ENCODE measurements at regions not wholly inside any gene's neighbourhood (a gene's known extent, or its start where the extent isn't known, plus 50 kb on each side); places are given as distances from the start of the nearest gene placed in this dataset.

DNA sequence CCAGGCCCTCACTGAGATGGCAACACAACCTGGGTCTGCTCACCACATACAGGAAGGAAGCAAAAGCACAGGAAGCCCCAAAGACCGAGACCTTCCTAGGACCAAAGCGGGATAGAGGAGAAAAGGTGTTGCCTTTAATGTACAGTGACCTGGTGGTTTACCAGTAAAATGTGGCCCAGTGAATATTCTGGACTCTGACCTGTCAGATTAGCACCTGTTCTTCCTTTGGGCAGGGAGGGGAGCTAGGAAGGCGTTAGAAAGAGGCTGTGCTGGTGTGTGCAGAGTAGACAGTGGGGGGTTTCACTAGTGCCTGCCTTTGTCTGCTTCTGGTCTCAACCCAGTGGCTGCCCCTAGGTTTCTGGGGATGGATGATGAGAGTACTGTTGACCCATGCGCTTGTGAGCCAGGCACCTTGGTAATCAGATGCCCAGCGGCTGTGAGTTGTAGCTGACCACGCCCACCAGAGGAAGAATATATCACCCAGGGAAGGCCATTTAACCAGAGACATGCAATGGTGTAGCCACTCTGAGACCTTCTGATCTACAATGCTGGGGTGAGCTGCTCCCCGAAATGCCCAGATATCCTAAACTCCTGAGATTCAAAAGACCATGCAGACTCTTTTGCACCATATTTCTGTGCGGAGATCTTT, 90.1 kb upstream of the NEO1 start:
- H3K36me3 ChIP-seq (ENCODE audit: insufficient read depth, low read length), result no peaks in the 10 kb centered on the region
- H2AFZ ChIP-seq (ENCODE audit: low read length), result no peak overlapping the region
- no peaks in the 10 kb centered on the region for H3F3A ChIP-seq (ENCODE audit: low read depth)
- no peak overlapping the region for H3K4me3 ChIP-seq (ENCODE audit: low read length, poor library complexity, severe bottlenecking)
- no peaks in the 10 kb centered on the region for H4K20me1 ChIP-seq (ENCODE audit: insufficient read depth, low read length, poor library complexity, severe bottlenecking)
- H3K79me2 ChIP-seq (ENCODE audit: insufficient read depth, low read length), result no peaks in the 10 kb centered on the region
- H3K9ac ChIP-seq (ENCODE audit: low read depth, low read length, poor library complexity, severe bottlenecking), result no peak overlapping the region
- H3K9me3 ChIP-seq (ENCODE audit: insufficient read depth, low read depth, low read length), result no peaks in the 10 kb centered on the region
- H3K27me3 ChIP-seq (ENCODE audit: insufficient read depth, low read length, poor library complexity, severe bottlenecking), result no peaks in the 10 kb centered on the region
- no peak overlapping the region for H3K4me2 ChIP-seq (ENCODE audit: low read depth, low read length, poor library complexity, severe bottlenecking)
- TF ChIP-seq CTCF (conservative IDR thresholded peaks at IDR 0.05; ENCODE audit: low read length) (no peak), EZH2phosphoT487 (IDR thresholded peaks at IDR 0.05; ENCODE audit: borderline replicate concordance) (no peak)
- no peaks in the 10 kb centered on the region for H3K9me2 ChIP-seq (replicated peaks; ENCODE audit: low read depth, low read length)
- H3K4me1 ChIP-seq (ENCODE audit: insufficient read depth, low read length, poor library complexity, severe bottlenecking), result no peaks in the 10 kb centered on the region

- Histone ChIP-seq H3K4me1 (ENCODE audit: insufficient read depth, low read length, poor library complexity, severe bottlenecking) (no peaks in the 10 kb centered on the region), H3F3A (ENCODE audit: low read depth) (no peaks in the 10 kb centered on the region), H2AFZ (ENCODE audit: low read length) (no peak overlapping the region), H3K9me3 (ENCODE audit: insufficient read depth, low read depth, low read length) (no peaks in the 10 kb centered on the region), H3K9ac (ENCODE audit: low read depth, low read length, poor library complexity, severe bottlenecking) (no peak overlapping the region), H3K4me3 (ENCODE audit: low read length, poor library complexity, severe bottlenecking) (no peak overlapping the region), H3K27me3 (ENCODE audit: insufficient read depth, low read length, poor library complexity, severe bottlenecking) (no peaks in the 10 kb centered on the region), H3K36me3 (ENCODE audit: insufficient read depth, low read length) (no peaks in the 10 kb centered on the region), H3K4me2 (ENCODE audit: low read depth, low read length, poor library complexity, severe bottlenecking) (no peak overlapping the region), H3K79me2 (ENCODE audit: insufficient read depth, low read length) (no peaks in the 10 kb centered on the region), H4K20me1 (ENCODE audit: insufficient read depth, low read length, poor library complexity, severe bottlenecking) (no peaks in the 10 kb centered on the region), H3K9me2 (replicated peaks; ENCODE audit: low read depth, low read length) (no peaks in the 10 kb centered on the region)
- no peak for TF ChIP-seq EZH2phosphoT487 (IDR thresholded peaks at IDR 0.05; ENCODE audit: borderline replicate concordance)
- TF ChIP-seq CTCF (conservative IDR thresholded peaks at IDR 0.05; ENCODE audit: low read length), result no peak
Measured at GRCh38 chr15:72961346-72961745, 90.9 kb upstream of the NEO1 start.

DNA sequence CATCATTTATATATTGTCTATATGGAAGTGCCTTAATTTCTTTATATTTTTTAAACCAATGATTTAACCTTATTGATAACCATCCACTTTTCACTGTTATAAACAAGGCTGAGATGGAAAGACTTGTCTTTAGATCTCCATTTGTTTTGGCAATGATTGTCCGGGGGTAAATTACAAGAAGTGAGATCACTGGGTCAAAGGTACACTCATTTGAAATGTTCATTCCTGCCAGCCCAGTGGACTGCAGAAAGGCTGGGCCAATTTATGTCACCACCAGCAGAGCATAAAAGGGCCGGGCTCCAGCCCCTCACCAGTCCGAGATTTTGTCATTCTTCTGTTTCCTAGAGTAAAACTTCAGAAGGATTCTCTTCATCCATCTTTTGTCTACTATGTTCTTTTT, 93.6 kb upstream of the NEO1 start:
- no peak overlapping the region for H3K4me3 ChIP-seq (ENCODE audit: low read length, poor library complexity, severe bottlenecking)
- no peaks in the 10 kb centered on the region for H3F3A ChIP-seq (ENCODE audit: low read depth)
- H3K9ac ChIP-seq (ENCODE audit: low read depth, low read length, poor library complexity, severe bottlenecking), result no peak overlapping the region
- H3K79me2 ChIP-seq (ENCODE audit: insufficient read depth, low read length), result no peaks in the 10 kb centered on the region
- H4K20me1 ChIP-seq (ENCODE audit: insufficient read depth, low read length, poor library complexity, severe bottlenecking), result no peaks in the 10 kb centered on the region
- H3K9me2 ChIP-seq (replicated peaks; ENCODE audit: low read depth, low read length), result no peaks in the 10 kb centered on the region
- H3K9me3 ChIP-seq (ENCODE audit: insufficient read depth, low read depth, low read length), result no peaks in the 10 kb centered on the region
- no peaks in the 10 kb centered on the region for H3K4me1 ChIP-seq (ENCODE audit: insufficient read depth, low read length, poor library complexity, severe bottlenecking)
- H3K4me2 ChIP-seq (ENCODE audit: low read depth, low read length, poor library complexity, severe bottlenecking), result no peak overlapping the region
- TF ChIP-seq EZH2phosphoT487 (IDR thresholded peaks at IDR 0.05; ENCODE audit: borderline replicate concordance) (no peak), CTCF (conservative IDR thresholded peaks at IDR 0.05; ENCODE audit: low read length) (no peak)
- no peaks in the 10 kb centered on the region for H3K36me3 ChIP-seq (ENCODE audit: insufficient read depth, low read length)
- H2AFZ ChIP-seq (ENCODE audit: low read length), result no peak overlapping the region
- H3K27me3 ChIP-seq (ENCODE audit: insufficient read depth, low read length, poor library complexity, severe bottlenecking), result no peaks in the 10 kb centered on the region

Measured in Loucy (cell line).